GM18517 (cell line): ENCODE measurements at regions not wholly inside any gene's neighbourhood (a gene's known extent, or its start where the extent isn't known, plus 50 kb on each side); places are given as distances from the start of the nearest gene placed in this dataset.
A peak's percentile ranks its signal among the peaks of the same experiment; 100 is the strongest.

Source experiments
- ATAC-seq: cut with Tn5 transposase; IDR thresholded peaks from one replicate; pipeline ENCODE4 v1.9.1; 2021; ENCODE audit warnings: mild to moderate bottlenecking, moderate library complexity; ENCODE audit not compliant: unreplicated experiment

- ATAC-seq, result no peak
These were observed 208.0 kb upstream of the ANKRD55 start for GRCh38 chr5:56440871-56441740.

- ATAC-seq, result no peak
These were observed 201.9 kb upstream of the ANKRD55 start for GRCh38 chr5:56434986-56435385.

GRCh38 chr5:56433039-56433617, 200.0 kb upstream of the ANKRD55 start:
- no peak for ATAC-seq

GRCh38 chr5:56432321-56432720, 199.2 kb upstream of the ANKRD55 start:
- ATAC-seq, result no peak

- ATAC-seq, result no peak
These were observed 197.3 kb upstream of the ANKRD55 start for GRCh38 chr5:56430422-56430821.

GRCh38 chr5:56429110-56429561, 196.0 kb upstream of the ANKRD55 start:
- no peak for ATAC-seq

- no peak for ATAC-seq
These were observed 193.6 kb upstream of the ANKRD55 start for GRCh38 chr5:56426693-56427092.

- ATAC-seq, result no peak
These were observed 189.1 kb upstream of the ANKRD55 start for GRCh38 chr5:56422076-56422762.

GRCh38 chr5:56421246-56422075, 188.3 kb upstream of the ANKRD55 start:
- no peak for ATAC-seq

GRCh38 chr5:56420323-56420722, 187.2 kb upstream of the ANKRD55 start:
- no peak for ATAC-seq

- no peak for ATAC-seq
These were observed 186.5 kb upstream of the ANKRD55 start for GRCh38 chr5:56419667-56420066.

- ATAC-seq, result peak; percentile 91
These were observed 182.2 kb upstream of the ANKRD55 start for GRCh38 chr5:56415356-56415765.

GRCh38 chr5:56414066-56414465, 180.9 kb upstream of the ANKRD55 start:
- no peak for ATAC-seq

GRCh38 chr5:56413546-56413945, 180.4 kb upstream of the ANKRD55 start:
- ATAC-seq, result no peak

- ATAC-seq, result peak; percentile 85
These were observed 179.7 kb upstream of the ANKRD55 start for GRCh38 chr5:56412601-56413379.

GRCh38 chr5:56410696-56411095, 177.6 kb upstream of the ANKRD55 start:
- ATAC-seq, result no peak

GRCh38 chr5:56409331-56410190, 176.4 kb upstream of the ANKRD55 start:
- ATAC-seq, result no peak

- no peak for ATAC-seq
These were observed 173.7 kb upstream of the ANKRD55 start for GRCh38 chr5:56406838-56407237.

- ATAC-seq, result no peak
These were observed 173.1 kb upstream of the ANKRD55 start for GRCh38 chr5:56406221-56406620.
